ENCODE measurements at regions not wholly inside any gene's neighbourhood (a gene's known extent, or its start where the extent isn't known, plus 50 kb on each side); places are given as distances from the start of the nearest gene placed in this dataset.
"Not testable (repeated sequence)": the region's sequence is repeated elsewhere in the genome, so short reads cannot be mapped to it uniquely, and the experiment has no call there.

DNA sequence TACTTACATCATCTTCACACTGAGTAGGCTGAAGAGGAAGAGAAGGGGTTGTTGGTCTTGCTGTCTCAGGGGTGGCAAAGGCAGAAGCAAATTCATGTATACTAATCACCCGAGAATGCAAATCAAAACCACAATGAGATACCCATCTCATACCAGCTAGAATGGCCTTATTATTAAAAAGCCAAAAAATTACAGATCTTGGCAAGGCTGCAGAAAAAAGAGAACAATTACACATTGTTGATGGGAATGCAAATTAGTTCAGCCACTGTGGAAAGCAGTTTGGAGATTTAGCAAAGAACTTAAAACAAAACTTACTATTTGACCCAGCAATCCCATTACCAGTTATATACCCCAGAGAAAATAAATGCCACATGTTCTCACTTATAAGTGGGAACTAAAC is 154.9 kb downstream of the SEC23A start:
- no peaks in the 10 kb centered on the region for H3K27me3 ChIP-seq (ENCODE audit: control insufficient read depth, insufficient read depth, low read length, poor library complexity, severe bottlenecking)
- H3K4me1 ChIP-seq (ENCODE audit: control insufficient read depth, insufficient read depth, low read length) = no peaks in the 10 kb centered on the region
- H3K36me3 ChIP-seq (ENCODE audit: control insufficient read depth, insufficient read depth, low read length) = no peaks in the 10 kb centered on the region
- H3K27ac ChIP-seq (ENCODE audit: insufficient read depth, low read depth, low read length, poor library complexity, severe bottlenecking) = no peak overlapping the region
- 100% methylated on average over 1 of the region's 1 CpG; no CpG with 5 or more reads in 1 of the 2 experiments for WGBS, 2 experiments
- no peak overlapping the region for H3K4me3 ChIP-seq (ENCODE audit: insufficient read depth, low read depth, low read length)
- no peaks in the 10 kb centered on the region for H3K9me3 ChIP-seq (ENCODE audit: control insufficient read depth, low read length)

DNA sequence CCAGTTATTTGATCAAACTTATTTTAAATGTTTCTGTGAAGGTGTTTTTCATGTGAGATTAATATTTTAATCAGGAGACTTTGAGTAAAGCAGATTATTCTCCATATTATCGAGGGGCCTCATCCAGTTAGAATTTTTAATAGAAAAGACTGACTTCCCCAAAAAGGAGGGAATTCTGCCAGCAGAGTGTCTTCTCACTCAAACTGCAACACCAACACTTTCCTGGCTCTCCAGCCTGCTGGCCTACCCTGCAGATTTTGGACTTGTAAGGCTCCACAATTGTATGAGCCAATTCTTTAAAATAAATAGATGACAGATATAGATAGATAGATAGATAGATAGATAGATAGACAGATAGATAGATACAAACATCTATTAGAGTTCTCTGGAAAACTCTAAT is 155.7 kb downstream of the SEC23A start:
- Histone ChIP-seq H3K36me3 (ENCODE audit: control insufficient read depth, insufficient read depth, low read length) (no peaks in the 10 kb centered on the region), H3K4me3 (ENCODE audit: insufficient read depth, low read depth, low read length) (no peak overlapping the region), H3K27ac (ENCODE audit: insufficient read depth, low read depth, low read length, poor library complexity, severe bottlenecking) (no peak overlapping the region), H3K27me3 (ENCODE audit: control insufficient read depth, insufficient read depth, low read length, poor library complexity, severe bottlenecking) (no peaks in the 10 kb centered on the region), H3K9me3 (ENCODE audit: control insufficient read depth, low read length) (no peaks in the 10 kb centered on the region), H3K4me1 (ENCODE audit: control insufficient read depth, insufficient read depth, low read length) (no peaks in the 10 kb centered on the region)
- 82 to 100% methylated on average over 1 of the region's 1 CpG for WGBS, 2 experiments

- 93% methylated on average over 3 of the region's 3 CpGs for WGBS, 2 experiments
- Histone ChIP-seq H3K27me3 (ENCODE audit: control insufficient read depth, insufficient read depth, low read length, poor library complexity, severe bottlenecking) (no peaks in the 10 kb centered on the region), H3K4me1 (ENCODE audit: control insufficient read depth, insufficient read depth, low read length) (no peaks in the 10 kb centered on the region), H3K27ac (ENCODE audit: insufficient read depth, low read depth, low read length, poor library complexity, severe bottlenecking) (no peak overlapping the region), H3K4me3 (ENCODE audit: insufficient read depth, low read depth, low read length) (no peak overlapping the region), H3K36me3 (ENCODE audit: control insufficient read depth, insufficient read depth, low read length) (no peaks in the 10 kb centered on the region), H3K9me3 (ENCODE audit: control insufficient read depth, low read length) (no peaks in the 10 kb centered on the region)
Measured at GRCh38 chr14:38944691-38945090, 158.3 kb downstream of the SEC23A start.

DNA sequence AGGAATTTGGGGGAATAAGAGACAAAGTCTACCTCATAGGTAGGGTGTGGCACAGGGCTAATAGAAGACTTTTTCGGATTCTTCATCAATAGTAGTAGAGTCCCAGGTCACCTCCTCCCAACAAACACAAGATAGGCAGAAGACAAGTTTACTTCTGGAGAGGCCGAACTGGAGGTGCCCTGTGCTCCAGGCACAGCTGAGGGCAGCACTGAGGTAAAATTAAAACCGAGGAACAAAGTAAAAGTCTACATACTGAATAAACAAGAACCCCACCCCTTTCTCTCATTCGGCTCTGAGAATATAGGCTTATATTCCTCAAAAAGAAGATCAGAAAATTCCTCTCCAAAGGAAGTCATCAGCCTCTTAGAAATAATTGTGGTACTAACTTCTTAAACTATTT is 161.5 kb downstream of the SEC23A start:
- H3K36me3 ChIP-seq (ENCODE audit: control insufficient read depth, insufficient read depth, low read length) = no peaks in the 10 kb centered on the region
- WGBS, 2 experiments = 77 to 86% methylated on average over 3 to 4 of the region's 4 CpGs
- no peak overlapping the region for H3K27ac ChIP-seq (ENCODE audit: insufficient read depth, low read depth, low read length, poor library complexity, severe bottlenecking)
- no peaks in the 10 kb centered on the region for H3K27me3 ChIP-seq (ENCODE audit: control insufficient read depth, insufficient read depth, low read length, poor library complexity, severe bottlenecking)
- no peaks in the 10 kb centered on the region for H3K9me3 ChIP-seq (ENCODE audit: control insufficient read depth, low read length)
- no peaks in the 10 kb centered on the region for H3K4me1 ChIP-seq (ENCODE audit: control insufficient read depth, insufficient read depth, low read length)
- H3K4me3 ChIP-seq (ENCODE audit: insufficient read depth, low read depth, low read length) = no peak overlapping the region

DNA sequence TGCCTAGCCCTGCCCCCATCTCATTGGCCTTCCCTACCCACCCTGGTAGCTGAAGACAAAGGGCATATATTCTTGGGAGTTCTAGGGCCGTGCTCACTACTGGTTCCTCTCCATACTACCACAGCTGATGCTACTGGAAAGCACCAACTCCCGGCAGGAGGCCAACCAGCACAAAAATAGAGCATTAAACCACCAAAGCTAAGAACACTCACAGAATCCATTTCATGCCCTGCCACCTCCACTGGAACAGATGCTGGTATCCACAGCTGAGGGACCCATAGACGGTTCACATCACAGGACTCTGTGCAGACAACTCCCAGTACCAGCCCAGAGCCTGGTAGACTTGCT is 170.4 kb downstream of the SEC23A start:
- H3K9me3 ChIP-seq (ENCODE audit: control insufficient read depth, low read length); H3K36me3 ChIP-seq (ENCODE audit: control insufficient read depth, insufficient read depth, low read length); H3K4me1 ChIP-seq (ENCODE audit: control insufficient read depth, insufficient read depth, low read length); H3K27me3 ChIP-seq (ENCODE audit: control insufficient read depth, insufficient read depth, low read length, poor library complexity, severe bottlenecking); H3K4me3 ChIP-seq (ENCODE audit: insufficient read depth, low read depth, low read length); H3K27ac ChIP-seq (ENCODE audit: insufficient read depth, low read depth, low read length, poor library complexity, severe bottlenecking): not testable (repeated sequence)
- WGBS, 2 experiments = 83 to 92% methylated on average over 3 of the region's 3 CpGs

DNA sequence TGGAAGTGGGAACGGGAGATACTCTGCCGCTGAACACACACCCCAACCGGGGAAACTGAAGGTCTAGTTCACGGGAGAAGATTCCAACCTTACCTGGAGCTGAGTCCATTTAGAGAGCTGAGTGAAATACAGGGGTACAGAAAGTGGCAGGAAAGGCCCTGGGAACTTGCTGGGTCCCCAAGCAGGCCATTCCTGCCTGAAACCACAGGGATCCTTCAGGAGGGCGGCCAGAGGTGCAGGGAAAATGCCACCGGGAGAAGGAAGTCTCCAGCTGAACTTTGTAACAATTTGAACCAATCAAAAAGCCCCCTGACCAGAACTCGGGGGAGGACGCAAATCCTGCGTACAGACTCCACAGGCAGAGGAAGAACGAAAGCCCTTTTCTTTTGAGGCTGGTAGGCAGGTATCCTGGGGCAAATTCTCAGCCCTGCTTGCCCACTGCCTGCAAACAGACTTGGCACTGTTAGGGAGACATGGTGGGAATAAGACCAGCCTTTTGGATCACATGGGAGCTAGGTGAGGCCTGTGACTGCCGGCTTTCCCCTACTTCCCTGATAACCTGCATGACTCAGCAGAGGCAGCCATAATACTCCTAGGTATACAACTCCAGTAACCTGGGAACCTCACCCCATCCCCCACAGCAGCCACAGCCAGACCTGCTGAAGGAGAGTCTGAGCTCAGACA is 170.9 kb downstream of the SEC23A start:
- no peak overlapping the region for H3K27ac ChIP-seq (ENCODE audit: insufficient read depth, low read depth, low read length, poor library complexity, severe bottlenecking)
- 90 to 92% methylated on average over 11 of the region's 11 CpGs for WGBS, 2 experiments
- H3K4me1 ChIP-seq (ENCODE audit: control insufficient read depth, insufficient read depth, low read length) = no peaks in the 10 kb centered on the region
- no peaks in the 10 kb centered on the region for H3K9me3 ChIP-seq (ENCODE audit: control insufficient read depth, low read length)
- no peaks in the 10 kb centered on the region for H3K27me3 ChIP-seq (ENCODE audit: control insufficient read depth, insufficient read depth, low read length, poor library complexity, severe bottlenecking)
- no peak overlapping the region for H3K4me3 ChIP-seq (ENCODE audit: insufficient read depth, low read depth, low read length)
- no peaks in the 10 kb centered on the region for H3K36me3 ChIP-seq (ENCODE audit: control insufficient read depth, insufficient read depth, low read length)

GRCh38 chr14:38930898-38931297 is 172.1 kb downstream of the SEC23A start:
- H3K27me3 ChIP-seq (ENCODE audit: control insufficient read depth, insufficient read depth, low read length, poor library complexity, severe bottlenecking) = no peaks in the 10 kb centered on the region

GRCh38 chr14:38930022-38930421 is 173.0 kb downstream of the SEC23A start:
- Histone ChIP-seq H3K9me3 (ENCODE audit: control insufficient read depth, low read length) (no peaks in the 10 kb centered on the region), H3K27me3 (ENCODE audit: control insufficient read depth, insufficient read depth, low read length, poor library complexity, severe bottlenecking) (no peaks in the 10 kb centered on the region), H3K4me3 (ENCODE audit: insufficient read depth, low read depth, low read length) (no peak overlapping the region), H3K4me1 (ENCODE audit: control insufficient read depth, insufficient read depth, low read length) (no peaks in the 10 kb centered on the region), H3K27ac (ENCODE audit: insufficient read depth, low read depth, low read length, poor library complexity, severe bottlenecking) (no peak overlapping the region), H3K36me3 (ENCODE audit: control insufficient read depth, insufficient read depth, low read length) (no peaks in the 10 kb centered on the region)
- 93% methylated on average over 3 of the region's 3 CpGs for WGBS, 2 experiments

More at GRCh38 chr14:38930898-38931297, 172.1 kb downstream of the SEC23A start:
- no peaks in the 10 kb centered on the region for H3K4me1 ChIP-seq (ENCODE audit: control insufficient read depth, insufficient read depth, low read length)
- WGBS, 2 experiments = 100% methylated on average over 1 of the region's 1 CpG; no CpG with 5 or more reads in 1 of the 2 experiments
- no peaks in the 10 kb centered on the region for H3K36me3 ChIP-seq (ENCODE audit: control insufficient read depth, insufficient read depth, low read length)
- no peak overlapping the region for H3K27ac ChIP-seq (ENCODE audit: insufficient read depth, low read depth, low read length, poor library complexity, severe bottlenecking)
- no peak overlapping the region for H3K4me3 ChIP-seq (ENCODE audit: insufficient read depth, low read depth, low read length)
- no peaks in the 10 kb centered on the region for H3K9me3 ChIP-seq (ENCODE audit: control insufficient read depth, low read length)

- Histone ChIP-seq H3K27me3 (ENCODE audit: control insufficient read depth, insufficient read depth, low read length, poor library complexity, severe bottlenecking) (no peaks in the 10 kb centered on the region), H3K4me1 (ENCODE audit: control insufficient read depth, insufficient read depth, low read length) (no peaks in the 10 kb centered on the region), H3K27ac (ENCODE audit: insufficient read depth, low read depth, low read length, poor library complexity, severe bottlenecking) (no peak overlapping the region), H3K4me3 (ENCODE audit: insufficient read depth, low read depth, low read length) (no peak overlapping the region), H3K9me3 (ENCODE audit: control insufficient read depth, low read length) (no peaks in the 10 kb centered on the region), H3K36me3 (ENCODE audit: control insufficient read depth, insufficient read depth, low read length) (no peaks in the 10 kb centered on the region)
Measured at GRCh38 chr14:38929416-38929815, 173.6 kb downstream of the SEC23A start.

GRCh38 chr14:38921893-38922292 is 181.1 kb downstream of the SEC23A start:
- not testable (repeated sequence) for H3K27me3 ChIP-seq (ENCODE audit: control insufficient read depth, insufficient read depth, low read length, poor library complexity, severe bottlenecking); H3K36me3 ChIP-seq (ENCODE audit: control insufficient read depth, insufficient read depth, low read length); H3K4me3 ChIP-seq (ENCODE audit: insufficient read depth, low read depth, low read length); H3K4me1 ChIP-seq (ENCODE audit: control insufficient read depth, insufficient read depth, low read length); H3K27ac ChIP-seq (ENCODE audit: insufficient read depth, low read depth, low read length, poor library complexity, severe bottlenecking); H3K9me3 ChIP-seq (ENCODE audit: control insufficient read depth, low read length)
- 96% methylated on average over 11 of the region's 11 CpGs for WGBS, 2 experiments

DNA sequence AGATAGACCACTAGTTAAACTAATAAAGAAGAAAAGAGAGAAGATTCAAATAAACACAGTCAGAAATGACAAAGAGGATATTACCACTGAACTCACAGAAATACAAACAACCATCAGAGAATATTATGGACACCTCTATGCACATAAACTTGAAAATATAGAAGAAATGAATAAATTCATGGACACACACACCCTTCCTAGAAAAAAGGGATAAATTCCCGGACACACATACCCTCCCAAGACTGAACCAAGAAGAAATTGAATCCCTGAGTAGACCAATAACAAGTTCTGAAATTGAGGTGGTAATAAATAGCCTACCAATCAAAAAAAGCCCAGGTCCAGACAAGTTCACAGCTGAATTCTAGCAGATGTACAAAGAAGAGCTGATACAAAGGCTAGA is 187.9 kb downstream of the SEC23A start:
- Histone ChIP-seq H3K36me3 (ENCODE audit: control insufficient read depth, insufficient read depth, low read length) (no peaks in the 10 kb centered on the region), H3K27ac (ENCODE audit: insufficient read depth, low read depth, low read length, poor library complexity, severe bottlenecking) (no peak overlapping the region), H3K9me3 (ENCODE audit: control insufficient read depth, low read length) (no peaks in the 10 kb centered on the region), H3K4me1 (ENCODE audit: control insufficient read depth, insufficient read depth, low read length) (no peaks in the 10 kb centered on the region), H3K4me3 (ENCODE audit: insufficient read depth, low read depth, low read length) (no peak overlapping the region), H3K27me3 (ENCODE audit: control insufficient read depth, insufficient read depth, low read length, poor library complexity, severe bottlenecking) (no peaks in the 10 kb centered on the region)
- 67% methylated on average over 1 of the region's 1 CpG; no CpG with 5 or more reads in 1 of the 2 experiments for WGBS, 2 experiments
